ENCODE measurements at regions not wholly inside any gene's neighbourhood (a gene's known extent, or its start where the extent isn't known, plus 50 kb on each side); places are given as distances from the start of the nearest gene placed in this dataset.

- no peak for DNase-seq (ENCODE audit: low read depth in 2 of 2)
Measured at GRCh38 chr11:116261606-116262005, 511.2 kb downstream of the BUD13 start.

GRCh38 chr11:116258821-116259220 lies 514.0 kb downstream of the BUD13 start:
- no peak for DNase-seq (ENCODE audit: low read depth in 2 of 2)

GRCh38 chr11:116257883-116258282 lies 514.9 kb downstream of the BUD13 start:
- no peak for DNase-seq (ENCODE audit: low read depth in 2 of 2)

GRCh38 chr11:116257092-116257491 lies 515.7 kb downstream of the BUD13 start:
- no peak for DNase-seq (ENCODE audit: low read depth in 2 of 2)

- no peak for DNase-seq (ENCODE audit: low read depth in 2 of 2)
Measured at GRCh38 chr11:116256215-116256614, 516.6 kb downstream of the BUD13 start.

GRCh38 chr11:116255321-116255953 lies 517.4 kb downstream of the BUD13 start:
- no peak for DNase-seq (ENCODE audit: low read depth in 2 of 2)

- no peak for DNase-seq (ENCODE audit: low read depth in 2 of 2)
Measured at GRCh38 chr11:116250155-116250554, 522.6 kb downstream of the BUD13 start.

- no peak for DNase-seq (ENCODE audit: low read depth in 2 of 2)
Measured at GRCh38 chr11:116249561-116249960, 523.2 kb downstream of the BUD13 start.

- DNase-seq (ENCODE audit: low read depth in 2 of 2), result no peak
Measured at GRCh38 chr11:116244889-116245288, 527.9 kb downstream of the BUD13 start.

- no peak for DNase-seq (ENCODE audit: low read depth in 2 of 2)
Measured at GRCh38 chr11:116244439-116244838, 528.3 kb downstream of the BUD13 start.

GRCh38 chr11:116243991-116244390 lies 528.8 kb downstream of the BUD13 start:
- DNase-seq (ENCODE audit: low read depth in 2 of 2), result no peak

GRCh38 chr11:116242006-116242405 lies 530.8 kb downstream of the BUD13 start:
- no peak for DNase-seq (ENCODE audit: low read depth in 2 of 2)

GRCh38 chr11:116240710-116241109 lies 532.1 kb downstream of the BUD13 start:
- DNase-seq (ENCODE audit: low read depth in 2 of 2), result no peak

GRCh38 chr11:116239247-116239646 lies 533.5 kb downstream of the BUD13 start:
- DNase-seq (ENCODE audit: low read depth in 2 of 2), result no peak

- DNase-seq (ENCODE audit: low read depth in 2 of 2), result no peak
Measured at GRCh38 chr11:116234989-116235568, 537.7 kb downstream of the BUD13 start.

GRCh38 chr11:116233561-116233960 lies 539.2 kb downstream of the BUD13 start:
- no peak for DNase-seq (ENCODE audit: low read depth in 2 of 2)

- no peak for DNase-seq (ENCODE audit: low read depth in 2 of 2)
Measured at GRCh38 chr11:116232364-116232828, 540.4 kb downstream of the BUD13 start.

GRCh38 chr11:116231543-116231942 lies 541.2 kb downstream of the BUD13 start:
- DNase-seq (ENCODE audit: low read depth in 2 of 2), result no peak

GRCh38 chr11:116230438-116230837 lies 542.3 kb downstream of the BUD13 start:
- DNase-seq (ENCODE audit: low read depth in 2 of 2), result no peak

- no peak for DNase-seq (ENCODE audit: low read depth in 2 of 2)
Measured at GRCh38 chr11:116229236-116229970, 543.4 kb downstream of the BUD13 start.

- no peak for DNase-seq (ENCODE audit: low read depth in 2 of 2)
Measured at GRCh38 chr11:116226731-116227130, 546.1 kb downstream of the BUD13 start.

GRCh38 chr11:116225784-116226585 lies 546.8 kb downstream of the BUD13 start:
- DNase-seq (ENCODE audit: low read depth in 2 of 2), result no peak

All from activated CD8-positive, alpha-beta memory T cell treated with anti-CD3 and anti-CD28 coated beads for 4 hours (primary cell).